ENCODE measurements at regions not wholly inside any gene's neighbourhood (a gene's known extent, or its start where the extent isn't known, plus 50 kb on each side); places are given as distances from the start of the nearest gene placed in this dataset.
"Not testable (repeated sequence)": the region's sequence is repeated elsewhere in the genome, so short reads cannot be mapped to it uniquely, and the experiment has no call there.

DNA sequence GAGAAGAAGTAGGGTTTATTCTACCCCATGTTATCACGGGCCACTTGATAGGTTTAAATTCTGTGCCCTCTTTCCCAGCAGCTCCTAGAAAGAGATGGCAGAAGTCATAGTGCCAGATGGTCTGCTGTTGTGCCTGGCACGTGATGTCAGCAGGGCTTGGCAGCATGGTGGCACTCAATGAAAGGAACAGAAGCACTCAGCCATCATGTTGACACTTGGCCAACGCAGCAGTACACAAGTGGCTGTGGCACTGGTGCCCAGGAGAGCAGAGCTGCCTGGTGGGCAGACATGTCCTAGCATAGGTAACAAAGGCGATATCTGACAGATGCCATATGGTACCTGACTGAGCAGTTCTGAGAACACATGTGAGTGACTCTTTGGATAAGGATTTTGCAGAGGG lies 796.4 kb upstream of the ACO1 start:
- DNase-seq (ENCODE audit: low spot score), result no peak

DNA sequence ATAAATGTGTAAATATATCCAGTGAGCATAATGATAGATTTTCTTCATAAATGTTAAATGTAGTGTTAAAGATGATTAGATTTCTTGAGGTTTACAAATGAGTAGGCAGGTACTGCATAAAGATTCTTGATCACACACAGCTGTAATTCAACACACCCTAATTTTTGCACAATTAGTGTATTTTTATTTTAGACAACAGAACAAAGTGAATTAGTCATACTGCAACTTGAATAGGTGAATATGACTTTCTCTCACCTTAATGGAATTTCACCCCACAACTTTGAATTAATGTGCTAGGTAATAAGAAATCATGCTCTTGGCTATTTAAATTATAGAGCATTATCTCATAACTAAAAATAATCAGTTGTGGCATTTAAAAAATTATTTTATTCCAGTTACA lies 795.7 kb upstream of the ACO1 start:
- no peak for DNase-seq (ENCODE audit: low spot score)

GRCh38 chr9:31590091-31590490 lies 794.4 kb upstream of the ACO1 start:
- DNase-seq (ENCODE audit: low spot score), result no peak

GRCh38 chr9:31597086-31597485 lies 787.4 kb upstream of the ACO1 start:
- not testable (repeated sequence) for DNase-seq (ENCODE audit: low spot score)

DNA sequence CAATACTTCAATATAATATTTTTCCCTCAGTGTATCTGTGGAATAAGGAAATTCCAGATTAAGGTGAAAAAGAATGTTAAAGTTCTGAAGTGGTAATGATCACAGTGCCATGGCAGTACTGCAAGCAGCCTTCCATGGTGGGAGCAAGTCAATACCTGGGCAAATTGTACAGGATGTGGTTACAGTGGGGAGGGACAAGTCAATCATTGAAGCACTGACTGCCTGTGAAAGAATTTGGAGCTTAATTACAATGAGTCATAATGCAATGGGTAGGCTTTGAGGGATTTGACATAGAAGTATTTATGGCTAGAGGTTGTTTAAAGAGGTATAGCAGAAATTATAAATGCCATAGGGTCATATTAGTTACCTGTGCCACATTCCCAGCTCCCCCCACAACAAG lies 786.5 kb upstream of the ACO1 start:
- DNase-seq (ENCODE audit: low spot score), result no peak

DNA sequence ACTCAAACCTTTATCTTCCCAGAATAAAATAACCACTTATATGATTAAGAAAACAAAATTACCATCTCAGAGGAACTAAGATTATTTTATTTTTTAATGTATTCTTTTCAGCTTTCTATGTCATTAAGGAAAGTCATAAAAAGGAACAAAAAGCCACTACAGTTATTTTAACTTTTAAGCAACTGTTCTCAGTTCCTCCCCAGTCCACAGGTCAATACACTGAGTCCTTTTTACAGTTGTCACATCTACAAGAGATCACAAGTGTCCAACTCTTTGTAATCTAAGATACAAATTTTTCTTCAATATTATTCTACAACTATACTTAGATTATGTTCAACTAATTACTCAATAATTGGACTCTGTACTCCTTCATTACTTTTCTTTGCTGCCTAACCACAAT lies 782.8 kb upstream of the ACO1 start:
- DNase-seq (ENCODE audit: low spot score), result no peak

- DNase-seq (ENCODE audit: low spot score), result no peak
These were observed 779.9 kb upstream of the ACO1 start for GRCh38 chr9:31604531-31604930.

DNA sequence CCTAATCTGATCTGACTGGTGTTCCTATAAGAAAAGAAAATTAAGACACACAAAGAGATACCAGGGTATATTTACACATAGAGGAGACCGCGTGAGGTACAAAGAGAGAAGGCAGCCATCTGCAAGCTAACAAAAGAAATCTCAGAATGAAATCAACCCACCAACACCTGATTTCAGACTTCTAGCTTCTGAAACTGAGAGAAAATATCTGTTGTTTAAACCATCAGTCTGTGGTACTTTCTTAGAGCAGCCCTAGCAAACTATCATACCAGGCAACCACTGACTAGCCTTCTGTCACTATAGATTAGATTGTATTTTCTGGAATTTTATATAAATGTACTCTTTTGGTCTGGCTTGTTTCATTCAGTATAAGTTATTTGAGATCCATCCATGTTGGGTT lies 779.3 kb upstream of the ACO1 start:
- DNase-seq (ENCODE audit: low spot score), result no peak

GRCh38 chr9:31606678-31607077 lies 777.8 kb upstream of the ACO1 start:
- no peak for DNase-seq (ENCODE audit: low spot score)

DNA sequence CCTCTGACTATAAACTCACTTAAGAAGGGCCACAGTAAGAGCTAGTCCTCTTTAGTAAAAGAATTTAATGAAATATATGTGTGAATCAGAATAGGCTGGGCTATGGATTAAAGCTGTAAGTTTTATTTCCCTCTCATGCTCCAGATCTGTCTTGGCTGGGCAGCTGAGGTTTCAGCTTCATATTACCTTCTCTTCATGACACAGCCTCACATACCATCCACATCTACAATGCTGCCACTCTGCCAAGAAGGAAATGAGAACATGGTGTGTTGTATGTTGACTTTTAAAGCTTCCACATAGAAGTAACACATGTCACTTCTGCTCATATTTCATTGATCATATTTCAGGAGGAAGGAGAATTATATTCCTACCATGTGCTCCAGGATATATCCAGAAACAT lies 776.0 kb upstream of the ACO1 start:
- no peak for DNase-seq (ENCODE audit: low spot score)

- DNase-seq (ENCODE audit: low spot score), result no peak
These were observed 775.6 kb upstream of the ACO1 start for GRCh38 chr9:31608881-31609280.

GRCh38 chr9:31612336-31613030 lies 772.0 kb upstream of the ACO1 start:
- peak; percentile 35 for DNase-seq (ENCODE audit: low spot score)

- no peak for DNase-seq (ENCODE audit: low spot score)
These were observed 768.5 kb upstream of the ACO1 start for GRCh38 chr9:31615966-31616365.

- no peak for DNase-seq (ENCODE audit: low spot score)
These were observed 760.9 kb upstream of the ACO1 start for GRCh38 chr9:31623511-31623910.

GRCh38 chr9:31629292-31629691 lies 755.2 kb upstream of the ACO1 start:
- no peak for DNase-seq (ENCODE audit: low spot score)

DNA sequence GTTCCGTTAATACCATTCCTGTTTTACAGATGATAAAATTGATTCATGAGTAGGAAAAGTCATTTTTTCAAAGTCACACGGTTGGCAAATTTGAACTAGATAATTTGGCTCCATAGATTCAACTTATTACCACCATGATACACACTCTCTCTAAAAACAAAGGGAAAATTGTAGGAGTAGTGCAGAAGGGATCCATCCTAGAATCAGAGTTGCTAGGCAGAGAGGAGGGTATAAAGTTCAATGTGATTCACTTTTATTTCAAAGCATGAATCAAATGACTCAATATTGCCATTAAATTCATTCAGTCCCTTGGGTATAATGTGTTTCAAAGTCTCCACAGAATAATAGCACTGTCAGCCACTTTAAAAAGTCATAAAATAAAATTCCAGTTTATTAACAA lies 747.2 kb upstream of the ACO1 start:
- no peak for DNase-seq (ENCODE audit: low spot score)

DNA sequence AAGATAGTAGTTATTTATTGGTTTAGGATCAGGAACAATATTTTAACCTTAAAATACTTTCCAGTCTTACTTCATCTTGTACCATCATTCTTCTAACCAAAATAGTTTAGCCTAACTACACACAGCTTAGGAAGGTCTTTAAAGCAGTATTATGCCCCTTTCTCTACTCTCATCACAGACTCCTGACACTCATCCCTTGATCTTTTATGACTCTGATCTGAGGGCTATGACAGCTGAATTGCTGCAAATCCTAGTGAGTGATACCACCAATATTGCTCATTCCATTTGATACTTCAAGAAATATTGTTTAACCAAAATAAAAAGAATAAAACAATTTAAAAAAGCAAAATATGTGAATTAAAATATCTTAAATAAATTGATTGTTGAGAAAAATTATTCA lies 746.6 kb upstream of the ACO1 start:
- DNase-seq (ENCODE audit: low spot score), result no peak

DNA sequence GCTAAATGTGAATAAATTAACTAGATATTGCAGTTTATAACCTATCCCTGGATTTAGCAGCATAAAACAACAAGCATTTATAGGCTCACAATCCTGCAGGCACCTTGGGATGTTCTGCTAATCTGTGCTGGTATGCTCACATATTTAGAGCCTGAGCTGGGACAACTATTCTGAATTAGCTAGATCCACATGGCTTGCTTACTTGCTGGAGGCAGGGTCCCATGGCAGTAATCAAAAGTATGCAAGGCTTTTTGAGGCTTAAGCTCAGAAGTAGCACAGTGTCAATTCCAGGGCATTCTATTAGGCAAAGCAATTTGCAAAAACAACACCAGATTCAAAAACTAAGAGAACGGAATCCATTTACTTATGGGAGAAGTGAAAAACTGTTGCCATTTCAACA lies 745.0 kb upstream of the ACO1 start:
- DNase-seq (ENCODE audit: low spot score), result no peak

DNA sequence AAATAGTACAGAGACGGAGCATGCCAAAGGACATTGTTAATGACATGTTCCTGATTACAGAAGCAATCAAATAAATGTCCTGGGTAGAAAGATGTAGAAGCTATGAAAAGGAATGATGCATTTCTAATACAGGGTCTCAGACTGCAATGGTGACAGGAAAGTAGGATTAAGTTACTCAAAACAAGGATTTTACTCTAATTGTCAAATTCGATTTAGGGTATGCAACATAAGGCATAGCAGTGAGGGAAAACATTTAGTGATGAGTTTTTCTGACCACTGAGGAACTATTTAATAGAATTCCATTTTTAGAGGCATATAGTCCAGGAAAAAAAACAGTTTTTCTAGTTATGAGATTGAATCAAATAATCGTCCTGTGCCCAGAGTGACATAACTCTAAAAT lies 715.1 kb upstream of the ACO1 start:
- DNase-seq (ENCODE audit: low spot score), result no peak

- DNase-seq (ENCODE audit: low spot score), result no peak
These were observed 713.4 kb upstream of the ACO1 start for GRCh38 chr9:31671011-31671410.

GRCh38 chr9:31674264-31674663 lies 710.2 kb upstream of the ACO1 start:
- no peak for DNase-seq (ENCODE audit: low spot score)

GRCh38 chr9:31677415-31677814 lies 707.0 kb upstream of the ACO1 start:
- DNase-seq (ENCODE audit: low spot score), result no peak

GRCh38 chr9:31677877-31678276 lies 706.6 kb upstream of the ACO1 start:
- no peak for DNase-seq (ENCODE audit: low spot score)

GRCh38 chr9:31683116-31683515 lies 701.3 kb upstream of the ACO1 start:
- no peak for DNase-seq (ENCODE audit: low spot score)

DNA sequence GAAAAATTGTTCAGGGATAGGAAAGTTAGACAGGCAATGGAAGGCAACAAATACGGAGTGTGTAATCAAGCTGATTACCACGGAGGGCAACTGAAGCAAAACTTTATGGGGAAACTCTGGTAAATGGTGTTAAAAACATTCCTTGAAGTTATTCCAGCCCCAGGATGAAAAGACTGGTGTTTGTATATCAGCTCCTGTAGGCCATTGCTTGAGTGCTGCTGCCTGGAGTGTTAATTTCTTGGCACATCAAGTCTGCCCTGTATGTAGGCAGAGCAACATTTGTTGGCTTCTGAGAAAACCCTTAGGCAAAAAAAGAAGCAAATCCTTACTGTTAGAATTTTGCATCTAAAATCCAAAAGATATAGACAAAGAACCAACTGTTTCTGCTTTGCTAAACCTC lies 686.5 kb upstream of the ACO1 start:
- no peak for DNase-seq (ENCODE audit: low spot score)

Data from kidney capillary endothelial cell (primary cell).